HEK293T (cell line): ENCODE measurements at regions not wholly inside any gene's neighbourhood (a gene's known extent, or its start where the extent isn't known, plus 50 kb on each side); places are given as distances from the start of the nearest gene placed in this dataset.

Experiments
- BHLHE40 ChIP-seq: fragments of 450-650 bp; IDR thresholded peaks from 2 replicates; pipeline ENCODE4 v1.6.1; 2016; ENCODE audit warnings: mild to moderate bottlenecking, moderate library complexity, borderline replicate concordance
- FOXK2 ChIP-seq: fragments of 450-650 bp; IDR thresholded peaks from 2 replicates; pipeline ENCODE4 v1.6.1; 2016; ENCODE audit warnings: mild to moderate bottlenecking
- FOXM1 ChIP-seq: fragments of 450-650 bp; IDR thresholded peaks from 2 replicates; pipeline ENCODE4 v1.6.1; 2017; ENCODE audit warnings: mild to moderate bottlenecking, borderline replicate concordance
- NFRKB ChIP-seq: fragments of 450-650 bp; IDR thresholded peaks from 2 replicates; pipeline ENCODE4 v1.6.1; 2016; ENCODE audit warnings: mild to moderate bottlenecking, moderate library complexity
- SP1 ChIP-seq: fragments of 450-650 bp; IDR thresholded peaks from 2 replicates; pipeline ENCODE4 v1.6.1; 2017

DNA sequence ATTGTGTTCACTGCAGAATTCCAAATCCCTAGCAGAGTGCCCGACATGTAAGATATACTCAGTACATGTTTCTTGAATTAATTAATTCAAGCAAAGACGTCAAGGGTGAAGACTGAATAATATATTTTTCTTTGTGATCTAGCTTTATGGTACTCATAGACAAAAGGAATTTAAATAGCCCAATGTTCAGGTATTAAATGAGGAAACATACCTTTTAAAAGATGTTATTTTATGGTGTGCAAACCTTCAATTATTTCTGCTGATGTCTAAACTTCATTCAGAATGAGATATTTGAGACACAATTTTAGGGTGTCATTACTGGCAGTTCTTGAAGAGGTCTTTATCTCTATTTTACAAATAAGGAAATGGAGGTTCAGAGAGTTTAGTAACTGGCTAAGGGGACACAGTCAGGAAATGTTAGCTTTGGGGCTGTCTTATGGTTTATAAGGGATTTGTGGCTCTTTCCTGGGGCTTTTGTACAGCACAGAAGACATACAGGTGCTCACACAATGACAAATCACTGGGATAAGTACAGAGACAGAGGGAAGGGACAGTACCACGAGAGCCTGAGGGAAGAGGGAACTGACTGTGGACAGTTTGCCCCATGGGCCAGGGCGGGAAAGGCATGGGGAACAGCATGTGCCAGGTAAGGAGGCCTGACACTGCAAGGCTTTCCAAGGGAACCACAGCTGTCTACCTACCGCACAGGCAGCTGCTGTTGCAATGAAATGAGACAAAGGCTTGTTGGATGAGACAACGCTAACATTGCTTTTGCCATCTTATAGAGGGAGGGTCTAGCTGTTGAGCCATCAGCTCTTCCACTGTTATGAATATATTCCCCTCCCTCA is 155.3 kb downstream of the DDX1 start:
- TF ChIP-seq FOXM1 (no peak), BHLHE40 (no peak), SP1 (no peak), FOXK2 (no peak), NFRKB (no peak)
